PC-9 (cell line): ENCODE measurements at regions not wholly inside any gene's neighbourhood (a gene's known extent, or its start where the extent isn't known, plus 50 kb on each side); places are given as distances from the start of the nearest gene placed in this dataset.

Experiments used
- EZH2 ChIP-seq: fragments of 200-600 bp; sonication (generic); IDR thresholded peaks from 2 replicates; pipeline ENCODE4 v1.8.0; 2017; ENCODE audit warnings: antibody characterized with exemption, low read depth
- TF ChIP-seq, protein P1 (sequence below): fragments of 200-600 bp; sonication (generic); conservative IDR thresholded peaks from 2 replicates; pipeline ENCODE4 v1.6.1; 2017; ENCODE audit warnings: mixed run types, antibody characterized with exemption, mild to moderate bottlenecking, moderate library complexity

DNA sequence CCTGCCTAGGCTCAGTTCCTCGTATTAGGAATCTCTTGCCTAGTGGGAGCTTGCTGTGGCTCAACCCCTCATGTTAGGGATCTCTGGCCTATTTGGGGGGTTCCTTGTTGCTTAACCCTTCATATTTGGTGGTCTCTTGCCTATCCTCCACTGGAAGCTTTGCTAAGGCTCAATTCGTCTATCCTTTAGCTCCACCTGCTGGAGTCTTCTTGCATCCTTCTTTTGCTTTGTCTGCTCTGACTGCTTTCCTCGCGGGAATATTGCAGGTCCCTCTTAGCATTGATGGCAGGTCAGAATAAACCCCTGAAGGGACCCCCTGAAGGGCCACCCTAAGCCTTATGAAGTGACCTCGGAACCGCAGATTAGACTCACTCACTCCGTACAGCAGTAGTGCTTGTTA is 203.0 kb upstream of the TBX18 start:
- TF ChIP-seq, protein P1, sequence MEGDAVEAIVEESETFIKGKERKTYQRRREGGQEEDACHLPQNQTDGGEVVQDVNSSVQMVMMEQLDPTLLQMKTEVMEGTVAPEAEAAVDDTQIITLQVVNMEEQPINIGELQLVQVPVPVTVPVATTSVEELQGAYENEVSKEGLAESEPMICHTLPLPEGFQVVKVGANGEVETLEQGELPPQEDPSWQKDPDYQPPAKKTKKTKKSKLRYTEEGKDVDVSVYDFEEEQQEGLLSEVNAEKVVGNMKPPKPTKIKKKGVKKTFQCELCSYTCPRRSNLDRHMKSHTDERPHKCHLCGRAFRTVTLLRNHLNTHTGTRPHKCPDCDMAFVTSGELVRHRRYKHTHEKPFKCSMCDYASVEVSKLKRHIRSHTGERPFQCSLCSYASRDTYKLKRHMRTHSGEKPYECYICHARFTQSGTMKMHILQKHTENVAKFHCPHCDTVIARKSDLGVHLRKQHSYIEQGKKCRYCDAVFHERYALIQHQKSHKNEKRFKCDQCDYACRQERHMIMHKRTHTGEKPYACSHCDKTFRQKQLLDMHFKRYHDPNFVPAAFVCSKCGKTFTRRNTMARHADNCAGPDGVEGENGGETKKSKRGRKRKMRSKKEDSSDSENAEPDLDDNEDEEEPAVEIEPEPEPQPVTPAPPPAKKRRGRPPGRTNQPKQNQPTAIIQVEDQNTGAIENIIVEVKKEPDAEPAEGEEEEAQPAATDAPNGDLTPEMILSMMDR, result peak; percentile 60
- TF ChIP-seq EZH2, result no peak
